ENCODE measurements at regions not wholly inside any gene's neighbourhood (a gene's known extent, or its start where the extent isn't known, plus 50 kb on each side); places are given as distances from the start of the nearest gene placed in this dataset.
"Not testable (repeated sequence)": the region's sequence is repeated elsewhere in the genome, so short reads cannot be mapped to it uniquely, and the experiment has no call there.

GRCh38 chr4:22599228-22599928, 83.5 kb upstream of the ADGRA3 start:
- H2AFZ ChIP-seq (ENCODE audit: low read length); H4K8ac ChIP-seq (ENCODE audit: extremely low read depth, insufficient read depth, low read length); H4K20me1 ChIP-seq (replicated peaks in 1 of 2; ENCODE audit: control insufficient read depth in 1 of 2, insufficient read depth in 2 of 2, low read length in 2 of 2); FAIRE-seq; H2BK5ac ChIP-seq (ENCODE audit: low read depth, low read length); H3K18ac ChIP-seq (ENCODE audit: extremely low read depth, low read length); H4K91ac ChIP-seq (replicated peaks; ENCODE audit: insufficient read length, low read length); H2AK5ac ChIP-seq (ENCODE audit: low read depth, low read length); POLR2A ChIA-PET (ENCODE audit: partially characterized antibody); H3K4me2 ChIP-seq (ENCODE audit: insufficient read depth in 1 of 2, low read depth in 2 of 2, low read length in 2 of 2); H3K23me2 ChIP-seq (ENCODE audit: low read depth, low read length); H3K56ac ChIP-seq (replicated peaks; ENCODE audit: insufficient read length, low read depth, low read length); H3K27ac ChIP-seq (ENCODE audit: low read depth, low read length); H3K9me3 ChIP-seq (ENCODE audit: insufficient read depth in 2 of 2, low read depth in 1 of 2, low read length in 1 of 2); H3K4me3 ChIP-seq (ENCODE audit: extremely low read depth in 1 of 4, insufficient read depth in 2 of 4, low read depth in 3 of 4, low read length in 4 of 4); H4K5ac ChIP-seq (ENCODE audit: insufficient read length, low read depth, low read length); H2BK20ac ChIP-seq (ENCODE audit: low read length); H3K36me3 ChIP-seq (ENCODE audit: control insufficient read depth in 2 of 4, insufficient read depth in 4 of 4, low read length in 3 of 4); H2BK15ac ChIP-seq (ENCODE audit: low read length); H3K79me1 ChIP-seq (ENCODE audit: low read depth, low read length); H3K23ac ChIP-seq (ENCODE audit: insufficient read length); CTCF ChIA-PET (ENCODE audit: partially characterized antibody); H3K4ac ChIP-seq (replicated peaks; ENCODE audit: insufficient read length, low read depth, low read length); DNase-seq (ENCODE audit: low read depth in 1 of 2, low spot score in 2 of 2); H2BK12ac ChIP-seq (ENCODE audit: low read depth, low read length); H2BK120ac ChIP-seq (replicated peaks; ENCODE audit: low read depth, low read length); H3K14ac ChIP-seq (ENCODE audit: insufficient read length); H3K79me2 ChIP-seq (ENCODE audit: control insufficient read depth in 1 of 2, insufficient read depth in 2 of 2, low read length in 2 of 2); H3K27me3 ChIP-seq (replicated peaks in 1 of 4; ENCODE audit: control insufficient read depth in 3 of 4, extremely low read depth in 1 of 4, insufficient read depth in 3 of 4, low read length in 3 of 4); H3K9ac ChIP-seq (replicated peaks in 1 of 4; ENCODE audit: extremely low read depth in 1 of 4, low read depth in 3 of 4, low read length in 3 of 4); H3K4me1 ChIP-seq (replicated peaks in 1 of 4; ENCODE audit: control insufficient read depth in 3 of 4, insufficient read depth in 4 of 4, low read length in 3 of 4): not testable (repeated sequence)
- WGBS, 2 experiments (ENCODE audit: extremely low coverage in 1 of 2, insufficient coverage in 1 of 2, insufficient read length in 1 of 2, insufficient replicate concordance in 2 of 2, low coverage in 1 of 2, low lambda C conversion rate in 2 of 2, missing lambda C conversion rate in 1 of 2): 87% methylated on average over 21 of the region's 22 CpGs; no CpG with 5 or more reads in 1 of the 2 experiments

DNA sequence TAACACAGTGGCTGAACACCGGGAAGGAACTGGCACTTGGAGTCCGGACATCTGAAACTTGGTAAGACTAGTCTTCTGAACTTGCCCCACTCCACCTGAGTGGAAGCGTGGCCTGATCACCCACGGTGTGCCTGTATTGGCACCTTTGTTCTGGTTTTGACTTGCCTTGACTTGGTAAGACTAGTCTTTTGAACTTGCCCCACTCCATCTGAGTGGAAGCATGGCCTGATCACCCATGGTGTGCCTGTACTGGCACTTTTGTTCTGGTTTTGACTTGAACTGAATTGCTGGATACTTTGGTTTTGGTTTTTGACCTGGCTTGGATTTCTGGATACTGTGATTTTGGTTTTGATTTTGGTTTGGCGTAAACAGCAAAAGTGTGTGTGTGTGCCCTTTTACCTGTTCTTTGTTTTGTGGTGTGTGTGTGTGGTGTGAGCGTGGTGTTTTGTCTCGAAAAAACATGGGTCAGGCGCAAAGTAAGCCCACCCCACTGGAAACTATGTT, 84.1 kb upstream of the ADGRA3 start:
- H3K79me1 ChIP-seq (ENCODE audit: low read depth, low read length); H2AK5ac ChIP-seq (ENCODE audit: low read depth, low read length); H3K23me2 ChIP-seq (ENCODE audit: low read depth, low read length); H3K4ac ChIP-seq (replicated peaks; ENCODE audit: insufficient read length, low read depth, low read length); H3K9ac ChIP-seq (replicated peaks in 1 of 4; ENCODE audit: extremely low read depth in 1 of 4, low read depth in 3 of 4, low read length in 3 of 4); H4K5ac ChIP-seq (ENCODE audit: insufficient read length, low read depth, low read length); H3K18ac ChIP-seq (ENCODE audit: extremely low read depth, low read length); POLR2A ChIA-PET (ENCODE audit: partially characterized antibody); H2BK12ac ChIP-seq (ENCODE audit: low read depth, low read length); H3K36me3 ChIP-seq (ENCODE audit: control insufficient read depth in 2 of 4, insufficient read depth in 4 of 4, low read length in 3 of 4); H2AFZ ChIP-seq (ENCODE audit: low read length); H3K4me2 ChIP-seq (ENCODE audit: insufficient read depth in 1 of 2, low read depth in 2 of 2, low read length in 2 of 2); H3K14ac ChIP-seq (ENCODE audit: insufficient read length); DNase-seq (ENCODE audit: low read depth in 1 of 2, low spot score in 2 of 2); FAIRE-seq; H3K9me3 ChIP-seq (ENCODE audit: insufficient read depth in 2 of 2, low read depth in 1 of 2, low read length in 1 of 2); H3K27me3 ChIP-seq (replicated peaks in 1 of 4; ENCODE audit: control insufficient read depth in 3 of 4, extremely low read depth in 1 of 4, insufficient read depth in 3 of 4, low read length in 3 of 4); H3K4me3 ChIP-seq (ENCODE audit: extremely low read depth in 1 of 4, insufficient read depth in 2 of 4, low read depth in 3 of 4, low read length in 4 of 4); H3K79me2 ChIP-seq (ENCODE audit: control insufficient read depth in 1 of 2, insufficient read depth in 2 of 2, low read length in 2 of 2); H2BK20ac ChIP-seq (ENCODE audit: low read length); H4K91ac ChIP-seq (replicated peaks; ENCODE audit: insufficient read length, low read length); H3K23ac ChIP-seq (ENCODE audit: insufficient read length); H3K56ac ChIP-seq (replicated peaks; ENCODE audit: insufficient read length, low read depth, low read length); H2BK15ac ChIP-seq (ENCODE audit: low read length); H2BK120ac ChIP-seq (replicated peaks; ENCODE audit: low read depth, low read length); H4K20me1 ChIP-seq (replicated peaks in 1 of 2; ENCODE audit: control insufficient read depth in 1 of 2, insufficient read depth in 2 of 2, low read length in 2 of 2); H2BK5ac ChIP-seq (ENCODE audit: low read depth, low read length); H3K27ac ChIP-seq (ENCODE audit: low read depth, low read length); H3K4me1 ChIP-seq (replicated peaks in 1 of 4; ENCODE audit: control insufficient read depth in 3 of 4, insufficient read depth in 4 of 4, low read length in 3 of 4); H4K8ac ChIP-seq (ENCODE audit: extremely low read depth, insufficient read depth, low read length): not testable (repeated sequence)
- 86% methylated on average over 8 of the region's 8 CpGs; no CpG with 5 or more reads in 1 of the 2 experiments for whole genome bisulfite sequencing, 2 experiments (ENCODE audit: extremely low coverage in 1 of 2, insufficient coverage in 1 of 2, insufficient read length in 1 of 2, insufficient replicate concordance in 2 of 2, low coverage in 1 of 2, low lambda C conversion rate in 2 of 2, missing lambda C conversion rate in 1 of 2)
- CTCF ChIA-PET (ENCODE audit: partially characterized antibody): interaction anchor here (2.2 kb wide), 1 partner anchor 21 kb away, joined by 5 read pairs; no protein-coding TSS in a partner anchor

Measured in H1 (cell line).